ENCODE measurements at regions not wholly inside any gene's neighbourhood (a gene's known extent, or its start where the extent isn't known, plus 50 kb on each side); places are given as distances from the start of the nearest gene placed in this dataset.

DNA sequence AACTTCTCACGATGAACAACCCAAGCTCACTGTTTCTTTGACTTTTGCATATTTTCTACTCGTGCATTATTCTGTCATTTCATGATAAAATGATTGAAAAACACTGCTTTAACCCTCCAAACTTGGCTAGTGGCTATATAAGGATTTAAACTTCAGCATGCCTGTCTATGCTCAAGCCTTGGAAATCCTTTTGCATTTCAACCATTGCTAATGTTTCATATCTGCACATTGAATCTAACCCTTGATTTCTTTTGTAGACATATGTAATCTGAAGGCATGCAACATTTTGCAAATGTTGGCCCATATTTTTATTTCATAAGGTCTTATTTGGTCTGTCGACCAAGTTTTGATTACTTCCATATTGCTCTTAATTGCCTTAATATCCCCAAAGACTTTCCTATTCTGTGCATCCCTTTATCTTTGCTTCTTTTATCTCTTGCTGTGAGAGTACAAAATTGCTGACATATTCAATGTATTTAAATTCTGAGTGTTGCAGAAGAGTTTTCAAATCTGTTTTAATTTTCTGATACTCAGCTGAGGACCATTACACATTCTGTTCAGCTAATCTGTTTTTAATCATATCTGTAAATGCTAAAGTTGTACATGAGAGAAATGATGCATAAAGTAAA is 403.7 kb upstream of the ZNF608 start:
- DNase-seq: no peak

DNA sequence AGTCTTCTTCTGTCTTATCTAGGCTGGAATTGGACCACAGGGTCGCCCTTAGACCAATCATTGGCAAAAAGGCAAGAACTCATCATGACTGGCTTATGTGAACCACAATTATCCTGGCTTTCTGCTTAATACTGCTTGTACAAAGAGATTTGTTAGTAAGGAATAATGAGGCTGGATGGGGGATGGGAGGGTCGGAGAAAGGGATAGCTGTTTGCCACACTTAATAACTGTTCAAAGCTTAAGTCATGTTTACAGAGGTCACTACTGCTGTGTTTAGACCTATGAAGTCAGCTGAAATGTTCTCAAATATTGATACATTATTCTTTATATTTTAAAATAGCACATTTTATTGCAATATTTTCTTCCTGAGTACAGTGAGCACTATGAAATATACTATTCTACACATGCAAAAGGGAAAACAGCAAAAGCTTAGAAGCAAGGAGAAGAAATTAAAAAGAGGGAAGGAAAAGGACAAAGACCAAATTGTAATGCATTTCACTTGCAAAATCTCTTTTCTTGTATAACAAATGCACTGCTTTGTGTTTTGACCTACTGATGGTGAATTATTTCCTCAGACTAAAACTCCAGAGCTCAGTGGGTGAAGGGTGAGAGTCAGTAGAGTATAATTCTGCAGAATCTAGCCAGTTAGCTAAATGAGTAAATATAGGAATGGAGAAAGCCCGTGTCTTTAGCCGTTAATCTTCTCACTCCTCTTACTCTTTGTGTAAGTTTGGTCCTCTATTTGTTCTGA is 404.9 kb upstream of the ZNF608 start:
- no peak for DNase-seq

DNA sequence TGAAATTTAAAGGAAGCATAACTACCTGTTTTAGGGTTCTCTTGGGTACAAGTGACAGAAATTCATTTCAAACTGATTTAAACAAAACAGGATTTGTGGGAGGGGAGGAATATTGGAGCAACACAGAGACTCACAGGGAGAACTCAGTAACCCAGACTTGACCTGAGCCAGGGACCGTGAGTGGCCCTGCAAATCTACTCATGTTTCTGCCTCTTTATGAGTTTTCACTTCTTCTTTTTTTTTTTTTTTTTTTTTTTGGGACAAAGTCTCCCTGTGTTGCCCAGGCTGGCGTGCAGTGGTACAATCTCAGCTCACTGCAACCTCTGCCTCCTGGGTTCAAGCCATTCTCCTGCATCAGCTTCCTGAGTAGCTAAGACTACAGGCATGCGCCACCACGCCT is 405.6 kb upstream of the ZNF608 start:
- DNase-seq: no peak

DNA sequence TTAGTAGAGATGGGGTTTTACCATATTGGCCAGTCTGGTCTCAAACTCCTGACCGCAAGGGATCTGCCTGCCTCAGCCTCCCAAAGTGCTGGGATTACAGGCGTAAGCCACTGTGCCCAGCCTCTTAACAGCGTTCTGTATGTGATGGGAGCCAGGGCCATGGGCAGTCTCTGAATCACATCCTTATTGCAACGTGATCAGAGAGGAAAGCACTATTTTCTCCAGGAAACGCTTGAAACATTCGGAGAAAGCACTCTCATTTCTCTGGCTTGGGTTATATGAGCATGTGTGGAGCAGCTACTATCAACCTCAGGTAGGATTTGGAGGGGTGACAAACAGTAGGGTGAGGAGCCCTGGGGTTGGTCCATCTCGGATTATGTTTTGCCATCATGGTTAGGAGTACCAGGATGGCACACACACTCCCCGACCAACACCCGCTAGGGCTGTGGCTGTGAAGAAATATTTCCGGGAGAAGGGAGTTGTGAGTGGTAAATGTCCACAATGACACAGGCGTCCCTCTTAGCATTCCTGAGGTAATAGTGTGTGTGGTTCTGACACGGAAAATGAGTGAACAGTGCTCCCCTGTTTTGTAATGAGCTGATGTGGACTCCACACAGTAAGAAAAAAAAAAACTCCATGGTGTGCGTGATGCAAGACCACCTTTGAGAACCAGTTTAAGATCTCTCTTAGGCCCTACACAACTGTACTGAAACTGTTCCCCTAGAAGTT is 406.2 kb upstream of the ZNF608 start:
- DNase-seq: no peak

DNA sequence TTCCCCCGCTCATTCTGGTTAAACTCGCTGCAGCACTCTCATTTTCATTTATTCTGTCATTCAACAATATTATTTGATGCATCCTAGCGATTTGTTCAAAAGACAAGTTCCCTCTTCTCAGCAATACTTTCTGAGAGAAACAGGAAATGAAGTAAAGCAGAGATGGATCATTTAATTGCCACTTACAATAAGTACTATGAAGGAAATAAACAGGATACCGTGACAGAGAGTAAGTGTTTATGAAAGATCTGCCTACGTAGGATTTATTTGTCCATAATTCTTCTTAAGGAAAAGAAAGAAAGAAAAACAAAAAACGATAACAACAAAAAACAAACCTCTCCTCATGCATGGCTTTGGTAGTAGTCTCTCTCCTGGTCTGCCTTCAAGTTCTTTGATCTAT is 406.8 kb upstream of the ZNF608 start:
- no peak for DNase-seq

DNA sequence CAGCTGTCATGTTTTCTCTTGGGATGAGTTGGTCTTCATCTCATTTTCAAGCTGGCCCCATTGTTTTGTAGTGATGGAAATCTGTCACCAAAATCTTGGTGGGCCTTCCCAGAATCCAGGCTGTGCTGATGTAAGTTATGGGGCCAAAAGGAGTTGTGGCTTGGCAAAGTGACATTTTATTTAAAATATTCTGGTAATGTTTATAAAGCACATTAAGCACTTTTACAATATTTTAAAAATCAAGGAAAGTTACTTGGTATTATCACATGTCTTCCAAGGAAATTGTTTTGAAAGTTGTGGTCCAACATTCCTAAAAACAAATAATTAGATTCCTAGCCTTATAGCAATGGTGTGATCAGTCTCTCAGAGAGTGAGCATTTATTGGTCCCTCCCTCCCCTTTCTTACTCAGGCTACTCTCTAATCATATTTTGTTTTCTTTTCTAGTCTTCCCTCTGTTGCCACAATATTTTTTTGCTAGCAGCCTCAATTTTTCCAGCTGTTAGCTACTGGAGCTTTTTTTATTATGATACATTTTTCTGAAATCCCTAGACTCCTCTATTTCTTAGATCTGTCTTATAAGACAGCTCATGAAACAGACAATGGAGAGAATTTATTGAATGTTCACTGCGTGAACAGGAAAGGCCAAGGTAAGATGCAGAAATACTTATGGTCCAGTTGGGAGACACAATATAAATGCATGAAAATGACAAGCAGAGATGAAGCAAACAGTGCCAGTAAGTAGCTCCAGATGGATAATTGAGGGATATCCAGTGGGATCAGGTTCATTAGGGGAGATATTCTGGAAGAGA is 408.1 kb upstream of the ZNF608 start:
- DNase-seq: no peak

DNA sequence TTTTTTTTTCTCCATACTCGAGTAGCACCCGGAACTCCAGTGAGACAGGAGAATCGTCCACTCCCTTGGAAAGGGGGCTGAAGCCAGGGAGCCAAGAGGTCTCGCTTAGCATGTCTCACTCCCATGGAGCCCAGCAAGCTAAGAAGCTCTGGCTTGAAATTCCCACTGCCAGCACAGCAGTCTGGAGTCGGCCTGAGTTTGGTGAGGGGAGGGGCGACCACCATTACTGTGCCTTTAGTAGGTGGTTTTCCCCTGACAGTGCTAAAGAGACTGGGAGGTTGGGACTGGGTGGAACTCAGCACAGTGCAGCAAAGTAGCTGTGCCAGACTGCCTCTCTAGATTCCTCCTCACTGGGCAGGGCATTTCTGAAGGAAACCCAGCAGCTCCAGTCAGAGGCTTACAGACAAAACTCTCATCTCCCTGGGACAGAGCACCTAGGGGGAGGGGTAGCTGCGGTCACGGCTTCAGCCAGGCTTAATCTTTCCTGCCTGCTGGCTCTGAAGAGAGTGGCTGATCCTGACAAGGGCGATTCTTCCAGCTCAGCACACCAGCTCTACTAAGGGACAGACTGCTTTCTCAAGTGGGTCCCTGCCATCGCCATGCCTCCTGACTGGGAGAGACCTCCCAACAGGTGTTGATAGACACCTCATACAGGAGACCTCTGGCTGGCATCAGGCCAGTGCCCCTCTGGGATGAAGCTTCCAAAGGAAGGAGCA is 414.5 kb upstream of the ZNF608 start:
- no peak for DNase-seq

DNA sequence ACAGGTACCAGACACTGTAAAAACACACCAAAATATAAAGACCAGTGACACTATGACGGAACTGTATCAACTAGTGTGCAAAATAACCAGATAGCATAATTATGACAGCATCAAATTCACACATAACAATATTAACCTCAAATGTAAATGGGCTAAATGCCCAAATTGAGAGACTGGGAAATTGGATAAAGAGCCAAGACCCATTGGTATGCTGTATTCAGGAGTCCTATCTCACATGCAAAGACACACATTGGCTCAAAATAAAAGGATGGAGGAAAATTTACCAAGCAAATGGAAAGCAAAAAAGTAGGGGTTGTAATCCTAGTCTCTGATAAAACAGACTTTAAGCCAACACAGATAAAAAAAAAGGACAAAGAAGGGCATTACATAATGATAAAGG is 416.3 kb upstream of the ZNF608 start:
- DNase-seq: no peak

DNA sequence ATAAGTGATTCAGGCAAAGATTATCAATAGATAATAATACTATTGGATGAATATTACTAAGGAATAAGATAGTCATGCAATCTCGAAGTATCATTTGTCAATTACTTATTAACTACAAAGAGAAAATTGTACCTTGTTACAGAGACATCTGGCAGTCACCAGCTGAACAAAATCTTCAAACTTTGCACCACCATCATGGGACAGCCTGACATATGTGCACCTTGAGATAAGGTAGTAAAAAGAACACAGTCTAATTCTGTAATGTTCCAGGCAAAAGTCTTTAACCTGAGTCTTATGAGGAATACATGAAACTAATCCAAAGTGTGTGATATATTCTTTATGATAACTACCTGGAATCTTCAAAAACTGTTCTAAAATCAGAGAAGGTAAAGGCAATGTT is 423.0 kb upstream of the ZNF608 start:
- no peak for DNase-seq

DNA sequence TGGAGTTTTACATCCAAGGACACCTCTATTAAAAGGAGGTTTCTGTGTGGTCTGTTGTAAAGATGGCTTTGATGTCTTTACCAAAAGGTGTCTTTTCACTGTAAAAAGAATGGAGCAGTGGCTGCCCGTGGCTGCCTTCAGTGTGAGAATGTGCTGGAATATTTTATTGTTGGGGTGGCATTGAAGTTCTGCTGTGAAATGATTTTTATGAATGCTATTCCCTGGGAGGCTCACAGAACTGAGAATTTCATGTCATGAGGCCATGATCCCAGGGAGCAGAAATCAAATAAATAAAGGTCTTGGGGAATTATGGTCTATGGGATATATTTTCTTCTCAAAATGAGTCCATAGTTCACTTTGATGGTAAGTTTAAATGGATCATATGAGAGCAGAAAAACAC is 425.2 kb upstream of the ZNF608 start:
- no peak for DNase-seq

DNA sequence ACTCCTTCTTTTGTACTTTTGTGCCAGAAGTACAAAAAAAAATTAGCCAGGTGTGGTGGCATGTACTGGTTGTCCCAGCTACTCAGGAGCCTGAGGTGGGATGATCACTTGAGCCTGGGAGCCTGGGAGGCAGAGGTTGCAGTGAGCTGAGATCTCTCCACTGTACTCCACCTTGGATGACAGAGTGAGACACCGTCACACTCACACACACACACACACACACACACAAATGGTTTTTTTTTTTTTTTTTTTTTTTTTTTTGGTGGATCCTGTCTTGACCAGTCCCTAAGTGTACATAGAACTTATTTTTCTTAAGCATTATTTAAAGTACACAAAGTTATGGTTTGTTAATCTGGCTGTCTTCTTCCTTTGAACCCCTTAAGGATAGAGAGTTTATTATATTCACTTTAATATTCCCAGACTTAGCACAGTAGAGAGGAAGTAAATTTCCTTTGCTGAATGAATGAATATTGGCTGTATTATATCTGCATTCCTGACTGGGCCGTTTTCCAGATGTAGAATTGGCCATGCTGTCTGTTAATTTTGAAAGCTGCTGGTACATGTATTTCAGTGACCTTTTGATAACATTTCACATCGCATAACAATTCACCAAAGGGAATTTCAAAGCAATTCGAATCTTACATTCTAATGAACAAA is 429.0 kb upstream of the ZNF608 start:
- no peak for DNase-seq

DNA sequence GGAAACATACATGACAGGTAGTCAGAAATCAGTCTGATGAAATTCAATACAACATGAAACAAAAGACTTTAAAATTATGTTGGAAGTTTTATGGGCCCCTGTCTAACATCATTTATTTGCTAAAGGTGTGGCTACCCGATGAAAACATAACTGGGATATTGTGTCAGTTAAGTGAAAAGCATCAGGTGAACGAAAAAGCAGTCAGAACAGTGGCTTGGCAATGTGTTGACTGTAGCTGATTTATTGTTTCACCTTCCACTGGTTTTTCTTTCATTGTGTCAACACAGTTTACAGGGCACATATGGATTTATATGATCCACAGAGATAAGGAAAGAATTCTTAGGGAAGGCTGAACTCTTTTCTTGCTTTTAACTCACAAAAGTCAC is 429.6 kb upstream of the ZNF608 start:
- no peak for DNase-seq

DNA sequence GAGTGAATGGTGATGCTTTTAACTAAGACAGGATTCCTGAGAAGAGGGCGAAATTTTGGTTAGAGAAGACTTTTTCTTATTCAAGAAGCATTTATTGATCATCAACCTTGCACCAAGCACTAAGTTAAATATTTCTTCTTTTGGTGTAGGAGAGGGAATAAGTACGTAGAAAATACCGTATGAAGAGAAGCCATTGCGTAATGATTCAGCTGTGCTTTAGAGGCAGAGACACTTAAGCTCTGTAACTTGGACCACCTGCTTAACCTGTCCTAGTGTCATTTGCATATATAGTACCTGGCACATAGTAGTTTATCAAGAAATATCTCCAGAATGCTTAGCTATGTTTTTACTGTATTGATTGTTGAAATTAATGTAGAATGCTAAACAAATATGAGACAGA is 430.9 kb upstream of the ZNF608 start:
- DNase-seq: no peak

DNA sequence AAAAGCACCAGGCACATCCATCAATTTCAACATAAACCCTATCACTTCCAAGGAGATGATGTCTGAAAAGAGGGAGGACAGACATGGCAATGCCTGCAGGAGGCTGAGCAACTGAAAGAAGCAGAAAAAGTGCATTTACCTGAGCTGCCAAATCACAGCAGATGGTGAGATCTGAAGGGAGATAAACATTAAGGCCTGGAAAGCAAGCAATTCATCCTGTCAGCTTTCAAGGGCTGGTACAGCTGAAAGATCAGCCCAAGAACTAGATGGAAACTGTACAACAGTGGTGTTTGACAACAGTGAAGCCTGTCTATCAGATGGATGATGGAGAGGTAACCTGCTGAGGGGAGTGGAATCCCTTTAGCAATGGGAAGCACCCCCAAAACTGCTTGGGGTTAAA is 433.2 kb upstream of the ZNF608 start:
- DNase-seq: no peak

DNA sequence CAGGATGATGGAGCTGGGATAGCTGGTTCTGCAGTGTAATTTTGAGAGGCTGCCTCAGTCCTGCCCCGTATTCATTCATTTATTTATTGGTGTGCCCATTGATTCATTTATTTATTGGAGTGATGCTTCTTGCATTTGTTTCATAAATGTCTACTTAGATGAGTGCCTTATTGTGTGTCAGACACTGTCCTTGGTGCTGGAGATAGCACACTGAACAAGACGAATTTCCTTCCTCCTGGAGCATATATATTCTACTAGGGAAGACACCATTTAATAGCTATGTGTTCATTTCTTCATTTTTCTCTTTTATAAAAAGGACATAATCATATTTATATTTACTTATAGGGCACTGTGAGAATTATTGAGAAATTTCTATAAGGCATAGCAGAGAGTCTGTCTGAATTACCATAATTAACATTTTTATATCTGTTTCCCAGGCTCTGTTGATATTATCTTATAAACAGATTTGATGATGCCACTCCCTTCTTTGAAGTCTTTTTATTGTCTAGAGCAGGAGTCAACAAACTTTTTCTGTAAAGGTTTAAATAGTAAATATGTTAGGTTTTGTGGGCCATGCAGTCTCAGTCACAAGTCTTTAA is 433.9 kb upstream of the ZNF608 start:
- no peak for DNase-seq

DNA sequence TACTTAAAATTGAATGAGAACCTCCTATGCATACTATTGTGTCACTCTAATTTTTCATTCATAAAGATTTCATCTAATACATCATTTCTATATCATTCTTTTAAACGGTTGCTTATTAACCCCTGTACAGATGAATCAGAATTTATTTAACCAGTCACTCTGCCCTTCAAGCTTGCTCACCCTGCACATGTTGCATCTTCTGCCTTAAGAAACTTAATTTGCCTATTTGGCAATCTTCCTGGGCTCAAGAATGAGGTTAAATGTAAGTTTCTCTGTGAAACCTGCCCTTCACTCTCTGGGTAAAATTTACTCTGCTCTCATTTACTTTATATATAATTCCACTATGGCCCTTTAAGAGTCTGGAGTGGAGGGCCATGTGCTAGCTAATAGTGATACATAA is 434.7 kb upstream of the ZNF608 start:
- no peak for DNase-seq

DNA sequence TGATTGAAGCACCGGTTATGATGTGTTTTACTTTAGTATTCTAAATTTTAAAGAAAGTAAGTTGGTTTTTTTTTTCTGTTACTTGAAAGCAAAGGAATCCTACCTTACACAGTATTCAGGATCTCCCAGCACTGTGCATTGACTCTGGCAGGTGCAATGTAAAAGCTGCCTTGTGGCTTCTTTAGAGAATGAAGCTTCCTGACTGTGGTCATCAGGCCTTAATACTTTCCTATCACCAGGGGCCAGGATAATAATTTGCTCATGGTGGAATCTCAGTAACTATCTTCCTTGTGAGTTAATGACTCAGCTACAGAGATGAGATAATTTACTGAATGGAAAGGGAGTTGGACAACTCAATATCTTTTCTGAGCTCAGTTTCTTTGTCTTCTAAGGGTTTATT is 435.5 kb upstream of the ZNF608 start:
- DNase-seq: no peak

DNA sequence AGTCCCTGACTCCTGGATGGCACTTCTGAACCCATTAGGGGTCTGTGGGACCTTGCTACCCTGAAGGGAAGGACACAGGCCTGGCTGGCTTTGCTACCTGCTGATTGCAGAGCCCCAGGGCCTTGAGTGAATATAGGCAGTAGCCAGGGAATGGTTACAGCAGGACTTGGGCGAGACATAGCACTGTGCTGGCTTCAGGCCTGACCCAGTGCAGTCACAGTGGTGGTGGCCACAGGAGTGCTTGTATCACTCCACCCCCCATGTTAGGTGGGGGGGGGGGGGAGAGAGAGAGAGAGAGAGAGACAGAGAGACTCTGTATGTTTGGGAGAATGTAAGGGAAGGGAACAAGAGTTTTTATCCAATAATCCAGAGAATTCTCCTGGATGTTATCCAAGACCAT is 439.3 kb upstream of the ZNF608 start:
- DNase-seq: no peak

DNA sequence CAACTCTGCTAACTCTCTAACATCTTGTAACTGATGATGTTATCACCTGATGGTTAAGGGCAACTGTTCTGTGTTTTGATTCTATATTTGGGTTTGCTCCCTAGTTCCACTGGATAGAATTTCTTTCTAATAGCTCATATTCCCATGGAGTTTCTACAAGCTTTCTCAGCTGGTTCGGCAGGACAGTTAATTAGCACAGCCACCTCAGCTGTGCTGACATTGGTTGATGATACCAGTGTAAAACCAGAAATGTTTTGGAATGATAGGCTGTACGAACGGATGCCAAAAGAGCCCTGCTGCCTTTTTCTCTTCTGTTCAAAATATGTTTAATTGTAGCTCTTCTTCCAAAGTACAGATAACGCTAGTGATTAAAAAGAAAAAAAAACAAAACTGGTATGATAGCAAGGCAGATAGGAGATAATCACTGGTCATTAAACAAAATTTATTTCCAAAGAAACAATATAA is 440.5 kb upstream of the ZNF608 start:
- no peak for DNase-seq

DNA sequence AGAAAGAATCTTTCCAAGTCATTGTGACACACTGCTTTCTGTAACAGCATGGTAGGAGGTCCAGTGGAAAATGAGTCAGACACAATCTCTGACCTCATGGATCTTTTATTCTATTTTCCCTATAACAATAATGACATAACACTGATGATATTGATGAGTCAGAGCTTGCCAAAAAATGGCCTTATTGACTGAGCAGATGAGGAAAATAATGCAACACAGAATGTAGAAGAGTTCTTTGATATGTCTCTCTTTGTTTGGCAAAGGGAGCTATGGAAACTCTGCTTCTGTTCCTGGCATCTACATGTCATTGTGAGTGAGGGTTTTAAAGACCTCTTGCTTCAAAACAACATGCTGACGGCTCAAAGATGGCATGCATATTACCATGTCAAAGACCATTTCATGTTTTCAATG is 443.1 kb upstream of the ZNF608 start:
- no peak for DNase-seq

DNA sequence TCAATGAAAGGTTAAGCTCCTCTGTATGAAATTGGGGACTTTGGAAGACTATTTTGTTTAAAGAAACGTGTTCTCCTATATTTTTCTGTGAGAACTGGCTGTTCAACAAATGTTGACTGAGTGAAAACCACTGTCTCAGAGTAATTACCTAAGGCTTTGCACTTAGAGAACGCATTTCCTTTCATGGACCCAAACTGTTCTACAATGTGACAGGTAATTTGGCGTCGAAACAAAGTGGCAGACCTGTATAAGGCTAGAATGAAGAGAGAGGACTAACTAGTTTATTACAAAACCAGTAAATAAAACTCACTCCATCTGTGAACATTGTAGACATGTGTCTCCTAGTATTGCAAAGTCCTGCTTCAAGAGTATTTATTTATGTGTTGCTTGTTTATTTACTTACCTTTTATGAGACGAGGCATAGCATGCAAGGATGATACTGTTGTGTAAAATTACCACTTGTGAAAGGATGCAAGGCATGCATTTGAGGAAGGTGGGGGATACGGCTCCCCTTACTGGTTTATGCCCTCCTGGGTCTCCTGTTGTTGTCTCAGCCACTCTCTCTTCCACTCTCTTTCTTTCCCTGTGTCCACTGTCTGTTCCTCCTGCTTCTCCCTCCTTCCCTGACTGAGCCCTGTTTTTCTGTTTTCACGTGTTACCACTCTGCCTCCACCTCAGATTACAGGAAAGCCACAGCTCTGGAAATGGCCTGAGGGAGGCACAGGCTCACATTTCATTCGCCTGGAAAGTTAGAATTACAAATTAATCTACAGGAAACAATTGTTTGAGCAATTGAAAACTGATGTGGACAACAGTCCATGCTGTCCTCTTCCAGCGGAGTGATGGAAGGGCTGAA is 444.0 kb upstream of the ZNF608 start:
- no peak for DNase-seq
